H9 (cell line): ENCODE measurements at regions not wholly inside any gene's neighbourhood (a gene's known extent, or its start where the extent isn't known, plus 50 kb on each side); places are given as distances from the start of the nearest gene placed in this dataset.

Experiments
- DNase-seq: peaks from one replicate; pipeline ENCODE4 v3.0.0-alpha.2; 2017
- H2AFZ ChIP-seq: one replicate; pipeline ENCODE4 v1.6.1; 2013; ENCODE audit warnings: mild to moderate bottlenecking, low read length, control low read depth, moderate library complexity
- H2AK5ac ChIP-seq: 2 replicates; pipeline ENCODE4 v1.6.1; 2013; ENCODE audit warnings: low read length, control low read depth, mixed read lengths; ENCODE audit not compliant: insufficient read length
- H2BK120ac ChIP-seq: one replicate; pipeline ENCODE4 v1.6.1; 2013; ENCODE audit warnings: low read depth, mild to moderate bottlenecking, low read length, control low read depth, inconsistent platforms; ENCODE audit not compliant: poor library complexity, severe bottlenecking
- H2BK12ac ChIP-seq: 2 replicates; pipeline ENCODE4 v1.6.1; 2013; ENCODE audit warnings: low read length, control low read depth, mixed read lengths, low read depth; ENCODE audit not compliant: insufficient read length
- H2BK15ac ChIP-seq: 2 replicates; pipeline ENCODE4 v1.6.1; 2013; ENCODE audit warnings: low read depth, low read length, control low read depth
- H2BK20ac ChIP-seq: one replicate; pipeline ENCODE4 v1.6.1; 2013; ENCODE audit warnings: low read depth, mild to moderate bottlenecking, low read length, control low read depth, inconsistent platforms; ENCODE audit not compliant: poor library complexity, severe bottlenecking
- H2BK5ac ChIP-seq: 2 replicates; pipeline ENCODE4 v1.6.1; 2013; ENCODE audit warnings: low read length, control low read depth, mixed read lengths; ENCODE audit not compliant: insufficient read length
- H3K14ac ChIP-seq: 2 replicates; pipeline ENCODE4 v1.6.1; 2013; ENCODE audit warnings: low read length, control low read depth; ENCODE audit not compliant: insufficient read depth
- H3K18ac ChIP-seq: 2 replicates; pipeline ENCODE4 v1.6.1; 2013; ENCODE audit warnings: low read depth, mild to moderate bottlenecking, mixed read lengths, low read length, control low read depth; ENCODE audit not compliant: insufficient read length
- H3K23ac ChIP-seq: 2 replicates; pipeline ENCODE4 v1.6.1; 2013; ENCODE audit warnings: low read length, control low read depth, mixed read lengths, low read depth; ENCODE audit not compliant: insufficient read length
- H3K23me2 ChIP-seq: 2 replicates; pipeline ENCODE4 v1.6.1; 2013; ENCODE audit warnings: low read depth, mild to moderate bottlenecking, mixed read lengths, low read length, control low read depth; ENCODE audit not compliant: insufficient read length, poor library complexity, severe bottlenecking
- H3K27ac ChIP-seq: 2 replicates; pipeline ENCODE4 v1.5.1; 2013; ENCODE audit warnings: low read length, control low read depth, mixed read lengths, low read depth; ENCODE audit not compliant: insufficient read length
- H3K27me3 ChIP-seq: 2 replicates; pipeline ENCODE4 v1.6.1; 2013; ENCODE audit warnings: low read length, control low read depth, inconsistent platforms; ENCODE audit not compliant: insufficient read depth
- H3K4ac ChIP-seq: 2 replicates; pipeline ENCODE4 v1.6.1; 2013; ENCODE audit warnings: low read depth, mild to moderate bottlenecking, control low read depth, inconsistent platforms, low read length, moderate library complexity
- H3K4me1 ChIP-seq: 2 replicates; pipeline ENCODE4 v1.6.1; 2013; ENCODE audit warnings: low read length, control low read depth, inconsistent platforms; ENCODE audit not compliant: insufficient read depth
- H3K4me2 ChIP-seq: 2 replicates; pipeline ENCODE4 v1.6.1; 2013; ENCODE audit warnings: low read length, control low read depth, mixed read lengths; ENCODE audit not compliant: insufficient read length, insufficient read depth
- H3K56ac ChIP-seq: 2 replicates; pipeline ENCODE4 v1.6.1; 2013; ENCODE audit warnings: low read depth, mild to moderate bottlenecking, mixed read lengths, low read length, control low read depth; ENCODE audit not compliant: insufficient read length
- H3K79me1 ChIP-seq: 2 replicates; pipeline ENCODE4 v1.6.1; 2013; ENCODE audit warnings: low read depth, mild to moderate bottlenecking, moderate library complexity, low read length, control low read depth, inconsistent platforms; ENCODE audit not compliant: insufficient read depth, poor library complexity, severe bottlenecking
- H3K79me2 ChIP-seq: 2 replicates; pipeline ENCODE4 v1.6.1; 2013; ENCODE audit warnings: low read length, control low read depth, inconsistent platforms; ENCODE audit not compliant: insufficient read depth
- H3K9ac ChIP-seq: 2 replicates; pipeline ENCODE4 v1.6.1; 2013; ENCODE audit warnings: low read length, control low read depth, mixed read lengths; ENCODE audit not compliant: insufficient read length; ENCODE audit errors: extremely low read depth
- H3K9me3 ChIP-seq: one replicate; pipeline ENCODE4 v1.6.1; 2013; ENCODE audit warnings: low read depth, low read length, inconsistent platforms; ENCODE audit not compliant: control insufficient read depth
- H3T11ph ChIP-seq: one replicate; pipeline ENCODE4 v1.6.1; 2013; ENCODE audit warnings: mild to moderate bottlenecking, low read length, control low read depth, inconsistent platforms
- H4K20me1 ChIP-seq: one replicate; pipeline ENCODE4 v1.6.1; 2013; ENCODE audit not compliant: control insufficient read depth, insufficient read length, insufficient read depth
- H4K5ac ChIP-seq: 2 replicates; pipeline ENCODE4 v1.6.1; 2013; ENCODE audit warnings: low read depth, mild to moderate bottlenecking, mixed read lengths, low read length, control low read depth; ENCODE audit not compliant: insufficient read length
- H4K8ac ChIP-seq: replicated peaks from 2 replicates; pipeline ENCODE4 v1.6.1; 2013; ENCODE audit warnings: low read length, control low read depth, mixed read lengths, low read depth; ENCODE audit not compliant: insufficient read length
- H4K91ac ChIP-seq: 2 replicates; pipeline ENCODE4 v1.6.1; 2013; ENCODE audit warnings: low read depth, mild to moderate bottlenecking, moderate library complexity, mixed read lengths, low read length, control low read depth; ENCODE audit not compliant: insufficient read length
- H3K27ac Mint-ChIP-seq, 3 experiments: 2 replicates in 2 of 3; 3 replicates in 1 of 3; pipeline ENCODE4 v1.8.0; 2020 to 2021; ENCODE audit warnings: mixed read lengths in 3 of 3, mild to moderate bottlenecking in 1 of 3, moderate library complexity in 1 of 3
- H3K27me3 Mint-ChIP-seq: 2 replicates; pipeline ENCODE4 v1.8.0; 2021; ENCODE audit warnings: low read depth, mild to moderate bottlenecking, moderate library complexity, mixed read lengths
- H3K36me3 Mint-ChIP-seq, 3 experiments: 2 replicates in 2 of 3; 3 replicates in 1 of 3; pipeline ENCODE4 v1.8.0; 2020 to 2021; ENCODE audit warnings: low read depth in 3 of 3, mixed read lengths in 3 of 3; ENCODE audit not compliant: insufficient read depth in 1 of 3
- H3K4me1 Mint-ChIP-seq, 2 experiments: 2 replicates each; pipeline ENCODE4 v1.8.0; 2020; ENCODE audit warnings: mixed read lengths in 2 of 2
- H3K4me3 Mint-ChIP-seq, 2 experiments: 2 replicates in 1 of 2; 3 replicates in 1 of 2; pipeline ENCODE4 v1.8.0; 2020 to 2021; ENCODE audit warnings: mild to moderate bottlenecking in 2 of 2, mixed read lengths in 2 of 2, moderate library complexity in 1 of 2
- H3K9me3 Mint-ChIP-seq, 2 experiments: 2 replicates in 1 of 2; 3 replicates in 1 of 2; pipeline ENCODE4 v1.8.0; 2020; ENCODE audit warnings: mild to moderate bottlenecking in 2 of 2, mixed read lengths in 2 of 2, moderate library complexity in 1 of 2
- TF ChIP-seq, protein P1 (sequence below): fragments of 200-600 bp; sonication (generic); conservative IDR thresholded peaks from 3 replicates; pipeline ENCODE4 v1.8.0; 2021; ENCODE audit warnings: antibody characterized with exemption, mild to moderate bottlenecking

DNA sequence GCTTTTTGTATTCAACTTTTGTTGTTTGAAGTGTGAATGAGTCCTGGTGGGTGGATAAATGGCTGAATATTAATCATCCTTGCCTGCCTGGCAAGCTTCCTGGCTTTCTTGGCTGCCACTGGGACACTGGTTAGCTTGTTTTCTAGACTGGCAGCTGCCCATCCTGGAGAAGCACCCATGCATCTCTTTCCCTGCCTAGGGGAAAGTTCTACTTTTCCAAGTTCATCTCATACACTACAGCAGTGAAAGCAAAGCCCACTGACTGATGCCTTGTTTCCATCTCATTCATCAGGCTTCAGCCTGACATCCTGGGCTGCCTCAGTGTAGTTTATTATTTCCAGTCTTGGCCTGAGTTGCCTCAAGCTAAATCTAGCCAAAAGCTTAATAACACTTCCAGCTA, 244.8 kb downstream of the PCDH20 start:
- H3K4me2 ChIP-seq, result no peak overlapping the region
- H3K27ac ChIP-seq, result no peak overlapping the region
- H3T11ph ChIP-seq, result no peak overlapping the region
- no peak overlapping the region for H2BK5ac ChIP-seq
- no peaks in the 10 kb centered on the region for H3K79me2 ChIP-seq
- no peak overlapping the region for H2AFZ ChIP-seq
- no peak overlapping the region for H4K91ac ChIP-seq
- no peak overlapping the region for H2BK15ac ChIP-seq
- H4K5ac ChIP-seq, result no peak overlapping the region
- no peak overlapping the region for H3K18ac ChIP-seq
- no peak overlapping the region for H2BK20ac ChIP-seq
- TF ChIP-seq, protein P1, sequence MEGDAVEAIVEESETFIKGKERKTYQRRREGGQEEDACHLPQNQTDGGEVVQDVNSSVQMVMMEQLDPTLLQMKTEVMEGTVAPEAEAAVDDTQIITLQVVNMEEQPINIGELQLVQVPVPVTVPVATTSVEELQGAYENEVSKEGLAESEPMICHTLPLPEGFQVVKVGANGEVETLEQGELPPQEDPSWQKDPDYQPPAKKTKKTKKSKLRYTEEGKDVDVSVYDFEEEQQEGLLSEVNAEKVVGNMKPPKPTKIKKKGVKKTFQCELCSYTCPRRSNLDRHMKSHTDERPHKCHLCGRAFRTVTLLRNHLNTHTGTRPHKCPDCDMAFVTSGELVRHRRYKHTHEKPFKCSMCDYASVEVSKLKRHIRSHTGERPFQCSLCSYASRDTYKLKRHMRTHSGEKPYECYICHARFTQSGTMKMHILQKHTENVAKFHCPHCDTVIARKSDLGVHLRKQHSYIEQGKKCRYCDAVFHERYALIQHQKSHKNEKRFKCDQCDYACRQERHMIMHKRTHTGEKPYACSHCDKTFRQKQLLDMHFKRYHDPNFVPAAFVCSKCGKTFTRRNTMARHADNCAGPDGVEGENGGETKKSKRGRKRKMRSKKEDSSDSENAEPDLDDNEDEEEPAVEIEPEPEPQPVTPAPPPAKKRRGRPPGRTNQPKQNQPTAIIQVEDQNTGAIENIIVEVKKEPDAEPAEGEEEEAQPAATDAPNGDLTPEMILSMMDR, result no peak
- no peak overlapping the region for H3K9ac ChIP-seq
- no peak overlapping the region for H3K56ac ChIP-seq
- H3K14ac ChIP-seq, result no peak overlapping the region
- H3K23me2 ChIP-seq, result no peaks in the 10 kb centered on the region
- H2AK5ac ChIP-seq, result no peak overlapping the region
- no peak overlapping the region for H2BK120ac ChIP-seq
- no peaks in the 10 kb centered on the region for H3K9me3 ChIP-seq
- DNase-seq, result no peak
- H4K8ac ChIP-seq, result no peak overlapping the region
- Mint-ChIP-seq H3K9me3 (peaks cover 3 to 15% of the 10 kb centered on the region in 2 experiments; a peak in 4 of 5 replicates), H3K4me1 (peaks cover 5 to 7% of the 10 kb centered on the region in 2 experiments), H3K27ac (no peak overlapping the region), H3K4me3 (no peak overlapping the region), H3K27me3 (no peaks in the 10 kb centered on the region), H3K36me3 (peaks cover 0 to 15% (median 10%) of the 10 kb centered on the region in 3 experiments; a peak in 5 of 7 replicates)
- no peak overlapping the region for H2BK12ac ChIP-seq
- no peak overlapping the region for H3K4ac ChIP-seq
- no peaks in the 10 kb centered on the region for H3K27me3 ChIP-seq
- no peaks in the 10 kb centered on the region for H3K79me1 ChIP-seq
- H3K4me1 ChIP-seq, result no peaks in the 10 kb centered on the region
- no peak overlapping the region for H3K23ac ChIP-seq
- no peaks in the 10 kb centered on the region for H4K20me1 ChIP-seq
